ENCODE measurements at regions not wholly inside any gene's neighbourhood (a gene's known extent, or its start where the extent isn't known, plus 50 kb on each side); places are given as distances from the start of the nearest gene placed in this dataset.

- no peak for DNase-seq
These were observed 224.3 kb upstream of the S1PR3 start for GRCh38 chr9:88766778-88767503.

- DNase-seq = no peak
These were observed 223.8 kb upstream of the S1PR3 start for GRCh38 chr9:88767504-88767790.

GRCh38 chr9:88772575-88772974 lies 218.7 kb upstream of the S1PR3 start:
- DNase-seq = no peak

- DNase-seq = no peak
These were observed 218.1 kb upstream of the S1PR3 start for GRCh38 chr9:88773126-88773525.

- DNase-seq = peak; percentile 2
These were observed 217.5 kb upstream of the S1PR3 start for GRCh38 chr9:88773627-88774244.

- no peak for DNase-seq
These were observed 216.2 kb upstream of the S1PR3 start for GRCh38 chr9:88775037-88775471.

- no peak for DNase-seq
These were observed 215.7 kb upstream of the S1PR3 start for GRCh38 chr9:88775559-88775958.

- DNase-seq = no peak
These were observed 215.3 kb upstream of the S1PR3 start for GRCh38 chr9:88775966-88776365.

- no peak for DNase-seq
These were observed 214.4 kb upstream of the S1PR3 start for GRCh38 chr9:88776717-88777497.

GRCh38 chr9:88777498-88778312 lies 213.6 kb upstream of the S1PR3 start:
- no peak for DNase-seq

- DNase-seq = peak; percentile 32
These were observed 209.5 kb upstream of the S1PR3 start for GRCh38 chr9:88781628-88782391.

- DNase-seq = no peak
These were observed 208.1 kb upstream of the S1PR3 start for GRCh38 chr9:88782931-88783710.

- peak; percentile 1 for DNase-seq
These were observed 207.6 kb upstream of the S1PR3 start for GRCh38 chr9:88783711-88784083.

- DNase-seq = no peak
These were observed 206.3 kb upstream of the S1PR3 start for GRCh38 chr9:88784960-88785359.

GRCh38 chr9:88786291-88787079 lies 204.8 kb upstream of the S1PR3 start:
- DNase-seq = no peak

GRCh38 chr9:88789785-88790184 lies 201.5 kb upstream of the S1PR3 start:
- DNase-seq = no peak

- DNase-seq = no peak
These were observed 200.0 kb upstream of the S1PR3 start for GRCh38 chr9:88791105-88791805.

GRCh38 chr9:88792502-88792901 lies 198.8 kb upstream of the S1PR3 start:
- DNase-seq = no peak

GRCh38 chr9:88794100-88794499 lies 197.2 kb upstream of the S1PR3 start:
- no peak for DNase-seq

GRCh38 chr9:88796947-88797346 lies 194.3 kb upstream of the S1PR3 start:
- no peak for DNase-seq

Measured in NCI-H82 (cell line).